Erythroblast (primary cell): ENCODE measurements at regions not wholly inside any gene's neighbourhood (a gene's known extent, or its start where the extent isn't known, plus 50 kb on each side); places are given as distances from the start of the nearest gene placed in this dataset.

Source experiments
- GATA1 ChIP-seq: IDR thresholded peaks from 2 replicates; pipeline ENCODE4 v1.6.1; 2011; ENCODE audit warnings: low read depth, mild to moderate bottlenecking, control low read depth, low read length, moderate library complexity
- POLR2A ChIP-seq: IDR thresholded peaks from 2 replicates; pipeline ENCODE4 v1.6.1; 2011; ENCODE audit warnings: mild to moderate bottlenecking, low read length

GRCh38 chrX:144810539-144810938 lies 436.8 kb upstream of the SPANXN1 start:
- no peak for TF ChIP-seq POLR2A
- TF ChIP-seq GATA1, result no peak
